ENCODE measurements at regions not wholly inside any gene's neighbourhood (a gene's known extent, or its start where the extent isn't known, plus 50 kb on each side); places are given as distances from the start of the nearest gene placed in this dataset.
A peak's percentile ranks its signal among the peaks of the same experiment; 100 is the strongest.

DNA sequence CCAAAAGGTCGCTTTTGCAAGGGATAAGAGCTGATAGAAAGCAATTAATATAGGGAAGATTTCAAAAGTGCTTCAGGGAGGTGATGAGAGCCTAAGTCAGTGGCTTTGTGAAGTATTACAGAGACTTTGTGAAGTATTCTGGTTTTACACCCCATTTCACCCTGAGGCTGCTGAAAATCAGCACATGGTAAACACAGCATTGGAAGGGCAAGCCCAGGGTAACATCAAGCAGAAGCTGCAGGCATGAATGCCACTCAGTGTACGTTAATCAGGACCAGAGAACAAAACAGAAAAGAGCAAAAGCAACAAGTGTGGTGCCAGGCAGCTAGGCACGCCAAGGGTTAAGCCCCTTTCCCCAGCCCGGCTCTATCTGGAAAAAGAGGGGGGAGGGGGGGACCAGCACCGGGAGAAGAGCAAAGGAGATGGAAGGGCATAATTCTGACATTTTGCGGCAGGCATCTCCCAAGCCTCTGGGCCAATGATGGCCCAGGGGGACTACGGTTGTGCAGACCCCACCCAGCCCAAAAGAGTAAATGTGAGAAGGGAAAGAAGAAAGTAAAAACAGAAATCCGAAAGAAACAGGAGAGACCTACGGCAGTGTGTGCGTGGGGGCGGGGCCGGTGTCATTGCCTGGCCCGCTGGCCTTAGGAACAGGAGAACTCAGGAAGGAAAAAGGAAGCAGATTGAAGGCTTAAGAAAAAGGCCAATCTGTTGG is 58.9 kb downstream of the DHRS2 start:
- Mint-ChIP-seq H3K36me3 (ENCODE audit: low read depth) (no peaks in the 10 kb centered on the region), H3K27me3 (peaks cover 25% of the 10 kb centered on the region), H3K4me1 (ENCODE audit: low read depth) (no peaks in the 10 kb centered on the region), H3K9me3 (peaks cover 2% of the 10 kb centered on the region), H3K27ac (no peak overlapping the region), H3K4me3 (no peak overlapping the region)
- ATAC-seq (peak; percentile 29), DNase-seq (no peak)
- ChIA-PET CTCF (interaction anchor here (1.0 to 1.9 kb wide), 4 partner anchors 23 to 63 kb away, joined by 3 to 6 read pairs (median 4); no protein-coding TSS in a partner anchor), POLR2A (interaction anchor here (1.1 kb wide), 1 partner anchor 12 kb away, joined by 3 read pairs; no protein-coding TSS in a partner anchor)
- TF ChIP-seq, protein P1, sequence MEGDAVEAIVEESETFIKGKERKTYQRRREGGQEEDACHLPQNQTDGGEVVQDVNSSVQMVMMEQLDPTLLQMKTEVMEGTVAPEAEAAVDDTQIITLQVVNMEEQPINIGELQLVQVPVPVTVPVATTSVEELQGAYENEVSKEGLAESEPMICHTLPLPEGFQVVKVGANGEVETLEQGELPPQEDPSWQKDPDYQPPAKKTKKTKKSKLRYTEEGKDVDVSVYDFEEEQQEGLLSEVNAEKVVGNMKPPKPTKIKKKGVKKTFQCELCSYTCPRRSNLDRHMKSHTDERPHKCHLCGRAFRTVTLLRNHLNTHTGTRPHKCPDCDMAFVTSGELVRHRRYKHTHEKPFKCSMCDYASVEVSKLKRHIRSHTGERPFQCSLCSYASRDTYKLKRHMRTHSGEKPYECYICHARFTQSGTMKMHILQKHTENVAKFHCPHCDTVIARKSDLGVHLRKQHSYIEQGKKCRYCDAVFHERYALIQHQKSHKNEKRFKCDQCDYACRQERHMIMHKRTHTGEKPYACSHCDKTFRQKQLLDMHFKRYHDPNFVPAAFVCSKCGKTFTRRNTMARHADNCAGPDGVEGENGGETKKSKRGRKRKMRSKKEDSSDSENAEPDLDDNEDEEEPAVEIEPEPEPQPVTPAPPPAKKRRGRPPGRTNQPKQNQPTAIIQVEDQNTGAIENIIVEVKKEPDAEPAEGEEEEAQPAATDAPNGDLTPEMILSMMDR (IDR thresholded peaks at IDR 0.05) = no peak
- intact Hi-C loops (cut with micrococcal nuclease) = no loop called here

DNA sequence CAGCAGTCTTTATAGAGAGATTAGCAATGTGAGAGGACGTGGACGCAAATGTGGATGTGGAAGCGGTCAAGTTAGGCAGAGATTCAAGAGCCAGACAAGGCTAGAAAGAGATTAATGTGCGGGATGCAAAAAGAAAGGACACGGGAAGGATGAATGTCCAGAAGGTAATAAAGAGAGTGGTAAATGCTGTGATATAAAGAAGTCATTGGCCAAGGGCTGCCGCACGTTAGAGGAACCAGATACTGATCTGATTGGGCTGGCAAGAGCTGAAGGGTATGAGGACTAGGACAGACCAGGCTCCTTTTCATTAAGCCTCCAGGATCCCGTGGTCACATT is 59.5 kb downstream of the DHRS2 start:
- Mint-ChIP-seq H3K4me1 (ENCODE audit: low read depth) (no peaks in the 10 kb centered on the region), H3K9me3 (peaks cover 2% of the 10 kb centered on the region), H3K27ac (no peak overlapping the region), H3K4me3 (no peak overlapping the region), H3K27me3 (peaks cover 26% of the 10 kb centered on the region), H3K36me3 (ENCODE audit: low read depth) (no peaks in the 10 kb centered on the region)
- TF ChIP-seq, protein P1 (IDR thresholded peaks at IDR 0.05) = no peak
- ChIA-PET POLR2A (interaction anchor here (1.1 kb wide), 1 partner anchor 12 kb away, joined by 3 read pairs; no protein-coding TSS in a partner anchor), CTCF (interaction anchor here (1.4 to 1.9 kb wide), 2 partner anchors 31 to 64 kb away, joined by 4 to 6 read pairs; no protein-coding TSS in a partner anchor)
- DNase-seq (no peak), ATAC-seq (no peak)
- intact Hi-C loops (cut with micrococcal nuclease) = no loop called here

DNA sequence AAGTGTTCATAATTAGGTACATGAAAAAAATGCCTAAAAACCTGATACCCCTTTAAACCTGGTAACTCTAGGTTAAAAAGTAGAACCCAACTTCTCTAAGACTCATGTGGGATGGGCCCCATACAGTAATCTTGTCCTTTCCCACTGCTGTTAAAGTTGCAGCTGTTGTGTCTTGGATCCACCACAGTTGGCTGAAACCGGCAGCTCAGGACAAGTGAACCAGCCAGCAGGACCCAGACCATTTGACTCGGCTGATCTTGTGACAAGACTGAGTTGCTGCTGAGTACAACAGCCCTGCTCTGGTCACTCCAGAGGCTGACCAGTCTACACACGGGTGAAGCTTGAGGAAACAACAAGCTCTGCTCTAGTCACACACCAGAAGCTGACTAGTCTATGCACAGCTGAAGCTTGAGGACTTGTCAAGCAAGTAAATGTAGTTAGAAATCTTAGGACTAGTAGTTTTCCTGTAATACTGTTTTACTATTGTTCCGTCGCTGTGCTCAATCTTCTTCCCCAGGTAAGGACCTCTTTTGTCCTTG is 60.6 kb downstream of the DHRS2 start:
- Mint-ChIP-seq H3K4me1 (ENCODE audit: low read depth) (no peaks in the 10 kb centered on the region), H3K27me3 (peaks cover 23% of the 10 kb centered on the region), H3K4me3 (no peak overlapping the region), H3K9me3 (no peaks in the 10 kb centered on the region), H3K36me3 (ENCODE audit: low read depth) (no peaks in the 10 kb centered on the region), H3K27ac (no peak overlapping the region)
- no peak for ATAC-seq
- TF ChIP-seq, protein P1 (IDR thresholded peaks at IDR 0.05) = no peak
- intact Hi-C loops (cut with micrococcal nuclease) = no loop called here
- POLR2A ChIA-PET = no interaction called here
- CTCF ChIA-PET = no interaction called here
- no peak for DNase-seq

DNA sequence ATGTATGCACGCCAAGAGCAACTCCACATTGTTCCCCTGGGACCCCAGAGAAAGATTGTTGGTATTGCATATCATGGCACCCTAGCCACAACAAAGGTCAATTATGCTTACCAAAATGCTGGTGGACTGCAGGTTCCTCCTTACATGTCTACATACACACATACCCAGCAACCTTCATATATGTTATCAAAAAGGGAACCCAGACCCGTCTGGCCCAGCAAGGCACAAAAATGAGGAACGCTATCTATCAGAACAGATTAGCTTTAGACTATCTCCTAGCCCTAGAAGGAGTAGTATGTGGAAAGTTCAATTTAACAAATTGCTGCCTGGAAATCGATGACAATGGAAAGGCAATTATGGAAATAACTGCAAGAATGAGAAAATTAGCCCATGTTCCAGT is 61.5 kb downstream of the DHRS2 start:
- intact Hi-C loops (cut with micrococcal nuclease) = no loop called here
- POLR2A ChIA-PET = no interaction called here
- DNase-seq = no peak
- Mint-ChIP-seq H3K36me3 (ENCODE audit: low read depth) (no peaks in the 10 kb centered on the region), H3K4me1 (ENCODE audit: low read depth) (no peaks in the 10 kb centered on the region), H3K27me3 (peaks cover 24% of the 10 kb centered on the region), H3K4me3 (no peak overlapping the region), H3K9me3 (no peaks in the 10 kb centered on the region), H3K27ac (no peak overlapping the region)
- CTCF ChIA-PET = interaction anchor here (1.0 kb wide), 1 partner anchor 66 kb away, joined by 3 read pairs; no protein-coding TSS in a partner anchor
- TF ChIP-seq, protein P1 (IDR thresholded peaks at IDR 0.05) = no peak
- ATAC-seq = no peak

Data from activated CD8-positive, alpha-beta T cell treated with anti-CD3 and anti-CD28 coated beads for 36 hours (primary cell).